ENCODE measurements at regions not wholly inside any gene's neighbourhood (a gene's known extent, or its start where the extent isn't known, plus 50 kb on each side); places are given as distances from the start of the nearest gene placed in this dataset.

DNA sequence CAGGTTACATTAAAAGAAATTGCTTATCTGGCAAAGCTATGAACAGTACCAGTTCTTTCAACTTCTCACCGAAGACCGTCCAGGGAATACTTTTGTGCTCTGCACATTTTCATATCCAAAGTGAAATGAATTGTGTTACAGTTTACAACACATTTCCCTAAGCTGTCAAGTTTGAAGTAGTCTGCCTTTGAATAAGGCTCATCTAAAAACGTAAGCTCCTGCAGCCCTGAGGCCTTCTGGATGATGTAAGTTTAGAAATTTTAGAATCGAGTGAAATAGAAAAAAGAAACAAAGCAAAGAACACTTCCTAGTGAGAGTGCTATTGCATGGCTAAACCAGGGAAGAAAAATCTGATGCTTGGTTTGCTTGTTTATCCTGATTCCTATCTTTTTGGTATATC is 653.8 kb downstream of the MMUT start:
- TF ChIP-seq, protein P1, sequence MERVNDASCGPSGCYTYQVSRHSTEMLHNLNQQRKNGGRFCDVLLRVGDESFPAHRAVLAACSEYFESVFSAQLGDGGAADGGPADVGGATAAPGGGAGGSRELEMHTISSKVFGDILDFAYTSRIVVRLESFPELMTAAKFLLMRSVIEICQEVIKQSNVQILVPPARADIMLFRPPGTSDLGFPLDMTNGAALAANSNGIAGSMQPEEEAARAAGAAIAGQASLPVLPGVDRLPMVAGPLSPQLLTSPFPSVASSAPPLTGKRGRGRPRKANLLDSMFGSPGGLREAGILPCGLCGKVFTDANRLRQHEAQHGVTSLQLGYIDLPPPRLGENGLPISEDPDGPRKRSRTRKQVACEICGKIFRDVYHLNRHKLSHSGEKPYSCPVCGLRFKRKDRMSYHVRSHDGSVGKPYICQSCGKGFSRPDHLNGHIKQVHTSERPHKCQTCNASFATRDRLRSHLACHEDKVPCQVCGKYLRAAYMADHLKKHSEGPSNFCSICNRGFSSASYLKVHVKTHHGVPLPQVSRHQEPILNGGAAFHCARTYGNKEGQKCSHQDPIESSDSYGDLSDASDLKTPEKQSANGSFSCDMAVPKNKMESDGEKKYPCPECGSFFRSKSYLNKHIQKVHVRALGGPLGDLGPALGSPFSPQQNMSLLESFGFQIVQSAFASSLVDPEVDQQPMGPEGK (CRISPR knock-in tag; IDR thresholded peaks at IDR 0.05; ENCODE audit: borderline replicate concordance): no peak
- TF ChIP-seq PPARA (CRISPR knock-in tag; IDR thresholded peaks at IDR 0.05; ENCODE audit: borderline replicate concordance) (no peak), ZC3H10 (CRISPR knock-in tag; IDR thresholded peaks at IDR 0.05) (no peak), ARNTL (CRISPR knock-in tag; IDR thresholded peaks at IDR 0.05; ENCODE audit: borderline replicate concordance, low read depth) (no peak), ISL1 (CRISPR knock-in tag; IDR thresholded peaks at IDR 0.05) (no peak), ESRRG (CRISPR knock-in tag; IDR thresholded peaks at IDR 0.05) (no peak), TOX (CRISPR knock-in tag; IDR thresholded peaks at IDR 0.05; ENCODE audit: borderline replicate concordance) (no peak), TCF4 (CRISPR knock-in tag; IDR thresholded peaks at IDR 0.05; ENCODE audit: borderline replicate concordance) (no peak)

Data from SK-N-SH treated with all-trans-retinoic acid at 6 μM for 48 hours (cell line).